ENCODE measurements at regions not wholly inside any gene's neighbourhood (a gene's known extent, or its start where the extent isn't known, plus 50 kb on each side); places are given as distances from the start of the nearest gene placed in this dataset.

DNA sequence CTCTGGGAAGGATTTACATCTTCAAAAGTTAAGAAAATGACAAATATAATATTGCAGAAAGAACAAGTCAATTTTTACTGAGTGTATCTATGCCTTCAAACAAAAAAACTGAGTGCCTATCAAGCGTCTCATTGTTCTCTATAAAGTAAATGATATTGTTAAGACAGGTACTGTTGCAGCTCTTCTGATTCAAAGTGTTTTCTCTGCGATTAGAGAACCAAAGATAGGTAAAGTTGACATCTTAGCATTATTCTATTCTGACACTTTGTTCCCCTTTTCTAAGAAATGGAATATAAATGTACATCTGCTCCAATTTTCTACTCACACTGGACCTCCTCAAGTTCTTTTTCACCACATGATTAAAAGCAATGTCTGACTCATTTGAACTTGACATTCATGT is 1317.7 kb downstream of the CDH11 start:
- H3K4me3 ChIP-seq (ENCODE audit: low read depth, low read length) = no peak overlapping the region
- no peak for DNase-seq (ENCODE audit: low read depth)
- TF ChIP-seq, protein P1, sequence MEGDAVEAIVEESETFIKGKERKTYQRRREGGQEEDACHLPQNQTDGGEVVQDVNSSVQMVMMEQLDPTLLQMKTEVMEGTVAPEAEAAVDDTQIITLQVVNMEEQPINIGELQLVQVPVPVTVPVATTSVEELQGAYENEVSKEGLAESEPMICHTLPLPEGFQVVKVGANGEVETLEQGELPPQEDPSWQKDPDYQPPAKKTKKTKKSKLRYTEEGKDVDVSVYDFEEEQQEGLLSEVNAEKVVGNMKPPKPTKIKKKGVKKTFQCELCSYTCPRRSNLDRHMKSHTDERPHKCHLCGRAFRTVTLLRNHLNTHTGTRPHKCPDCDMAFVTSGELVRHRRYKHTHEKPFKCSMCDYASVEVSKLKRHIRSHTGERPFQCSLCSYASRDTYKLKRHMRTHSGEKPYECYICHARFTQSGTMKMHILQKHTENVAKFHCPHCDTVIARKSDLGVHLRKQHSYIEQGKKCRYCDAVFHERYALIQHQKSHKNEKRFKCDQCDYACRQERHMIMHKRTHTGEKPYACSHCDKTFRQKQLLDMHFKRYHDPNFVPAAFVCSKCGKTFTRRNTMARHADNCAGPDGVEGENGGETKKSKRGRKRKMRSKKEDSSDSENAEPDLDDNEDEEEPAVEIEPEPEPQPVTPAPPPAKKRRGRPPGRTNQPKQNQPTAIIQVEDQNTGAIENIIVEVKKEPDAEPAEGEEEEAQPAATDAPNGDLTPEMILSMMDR (IDR thresholded peaks at IDR 0.05; ENCODE audit: low read depth, low read length, missing control alignments) = no peak

GRCh38 chr16:63789603-63790002 is 1332.3 kb downstream of the CDH11 start:
- no peak for DNase-seq (ENCODE audit: low read depth)
- no peak overlapping the region for H3K4me3 ChIP-seq (ENCODE audit: low read depth, low read length)
- TF ChIP-seq, protein P1 (IDR thresholded peaks at IDR 0.05; ENCODE audit: low read depth, low read length, missing control alignments) = no peak

- TF ChIP-seq, protein P1 (IDR thresholded peaks at IDR 0.05; ENCODE audit: low read depth, low read length, missing control alignments) = no peak
- no peak overlapping the region for H3K4me3 ChIP-seq (ENCODE audit: low read depth, low read length)
- DNase-seq (ENCODE audit: low read depth) = no peak
Observed at GRCh38 chr16:63787014-63787413, 1334.8 kb downstream of the CDH11 start.

- TF ChIP-seq, protein P1 (IDR thresholded peaks at IDR 0.05; ENCODE audit: low read depth, low read length, missing control alignments) = no peak
- no peak overlapping the region for H3K4me3 ChIP-seq (ENCODE audit: low read depth, low read length)
- no peak for DNase-seq (ENCODE audit: low read depth)
Observed at GRCh38 chr16:63785170-63785569, 1336.7 kb downstream of the CDH11 start.

DNA sequence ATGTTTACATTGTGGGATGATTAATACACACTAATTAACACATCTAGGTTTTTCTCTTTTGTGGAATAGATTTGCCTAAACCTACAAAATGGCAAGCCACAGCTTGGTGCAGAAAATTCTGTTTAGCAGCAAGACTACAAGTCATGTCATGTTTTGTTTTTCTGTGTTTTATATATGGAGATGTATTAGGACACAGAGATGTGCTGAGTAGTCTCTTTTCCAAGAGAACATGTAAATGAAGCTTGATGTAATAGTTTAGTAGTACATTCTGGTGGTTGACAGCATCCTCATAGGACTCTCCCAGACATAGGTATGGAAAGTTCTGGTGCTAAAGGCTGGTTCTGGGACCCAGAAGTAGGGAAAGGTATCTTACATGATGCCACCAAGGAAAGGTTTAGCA is 1345.4 kb downstream of the CDH11 start:
- DNase-seq (ENCODE audit: low read depth) = no peak
- TF ChIP-seq, protein P1 (IDR thresholded peaks at IDR 0.05; ENCODE audit: low read depth, low read length, missing control alignments) = no peak
- H3K4me3 ChIP-seq (ENCODE audit: low read depth, low read length) = no peak overlapping the region

- TF ChIP-seq, protein P1 (IDR thresholded peaks at IDR 0.05; ENCODE audit: low read depth, low read length, missing control alignments) = no peak
- no peak for DNase-seq (ENCODE audit: low read depth)
- H3K4me3 ChIP-seq (ENCODE audit: low read depth, low read length) = no peak overlapping the region
Observed at GRCh38 chr16:63776034-63776433, 1345.8 kb downstream of the CDH11 start.

GRCh38 chr16:63774302-63774701 is 1347.6 kb downstream of the CDH11 start:
- H3K4me3 ChIP-seq (ENCODE audit: low read depth, low read length) = no peak overlapping the region
- TF ChIP-seq, protein P1 (IDR thresholded peaks at IDR 0.05; ENCODE audit: low read depth, low read length, missing control alignments) = no peak
- no peak for DNase-seq (ENCODE audit: low read depth)

Data from GM12864 (cell line).